Endothelial cell (in vitro differentiated cells): ENCODE measurements at regions not wholly inside any gene's neighbourhood (a gene's known extent, or its start where the extent isn't known, plus 50 kb on each side); places are given as distances from the start of the nearest gene placed in this dataset.
A peak's percentile ranks its signal among the peaks of the same experiment; 100 is the strongest.

ENCODE experiments used
- DNase-seq: peaks from one replicate; pipeline ENCODE4 v3.0.0; 2021; ENCODE audit warnings: low spot score
- H3K27ac Mint-ChIP-seq: one replicate; pipeline ENCODE4 v1.8.0; 2021; ENCODE audit warnings: mixed read lengths, inconsistent platforms; ENCODE audit not compliant: unreplicated experiment
- H3K27me3 Mint-ChIP-seq: one replicate; pipeline ENCODE4 v1.8.0; 2021; ENCODE audit warnings: mild to moderate bottlenecking, moderate library complexity, mixed read lengths, inconsistent platforms; ENCODE audit not compliant: unreplicated experiment
- H3K36me3 Mint-ChIP-seq: one replicate; pipeline ENCODE4 v1.8.0; 2021; ENCODE audit warnings: mild to moderate bottlenecking, low read depth, mixed read lengths, inconsistent platforms; ENCODE audit not compliant: unreplicated experiment
- H3K4me1 Mint-ChIP-seq: one replicate; pipeline ENCODE4 v1.8.0; 2021; ENCODE audit warnings: mild to moderate bottlenecking, mixed read lengths, inconsistent platforms; ENCODE audit not compliant: unreplicated experiment
- H3K4me3 Mint-ChIP-seq: one replicate; pipeline ENCODE4 v1.8.0; 2021; ENCODE audit warnings: mild to moderate bottlenecking, mixed read lengths, inconsistent platforms; ENCODE audit not compliant: unreplicated experiment
- H3K9me3 Mint-ChIP-seq: one replicate; pipeline ENCODE4 v1.8.0; 2021; ENCODE audit warnings: mixed read lengths, inconsistent platforms; ENCODE audit not compliant: unreplicated experiment
- CTCF ChIP-seq: fragments of 200-600 bp; sonication (generic); IDR thresholded peaks from one replicate; pipeline ENCODE4 v1.5.0; 2021; ENCODE audit warnings: antibody characterized with exemption; ENCODE audit not compliant: unreplicated experiment

GRCh38 chr6:151671195-151671594 is 136.3 kb upstream of the ESR1 start:
- Mint-ChIP-seq H3K27ac (no peak overlapping the region), H3K9me3 (no peaks in the 10 kb centered on the region), H3K36me3 (no peaks in the 10 kb centered on the region), H3K4me1 (no peaks in the 10 kb centered on the region), H3K27me3 (no peaks in the 10 kb centered on the region), H3K4me3 (no peak overlapping the region)
- DNase-seq, result no peak
- no peak for TF ChIP-seq CTCF

- H3K4me3 Mint-ChIP-seq, result no peak overlapping the region
- no peak for TF ChIP-seq CTCF
Measured at GRCh38 chr6:151674578-151674977, 132.9 kb upstream of the ESR1 start.

GRCh38 chr6:151675746-151676459 is 131.6 kb upstream of the ESR1 start:
- DNase-seq, result peak; percentile 50
- H3K4me1 Mint-ChIP-seq, result peaks cover 5% of the 10 kb centered on the region
- no peaks in the 10 kb centered on the region for H3K9me3 Mint-ChIP-seq
- no peak overlapping the region for H3K27ac Mint-ChIP-seq
- no peak overlapping the region for H3K4me3 Mint-ChIP-seq
- peak; percentile 88 for TF ChIP-seq CTCF
- no peaks in the 10 kb centered on the region for H3K27me3 Mint-ChIP-seq
- no peaks in the 10 kb centered on the region for H3K36me3 Mint-ChIP-seq

More at GRCh38 chr6:151674578-151674977, 132.9 kb upstream of the ESR1 start:
- Mint-ChIP-seq H3K4me1 (peaks cover 2% of the 10 kb centered on the region), H3K27ac (no peak overlapping the region), H3K36me3 (no peaks in the 10 kb centered on the region), H3K9me3 (no peaks in the 10 kb centered on the region), H3K27me3 (no peaks in the 10 kb centered on the region)
- no peak for DNase-seq

GRCh38 chr6:151676460-151676945 is 131.0 kb upstream of the ESR1 start:
- no peak overlapping the region for H3K27ac Mint-ChIP-seq
- TF ChIP-seq CTCF, result no peak
- H3K9me3 Mint-ChIP-seq, result no peaks in the 10 kb centered on the region
- DNase-seq, result no peak
- no peaks in the 10 kb centered on the region for H3K27me3 Mint-ChIP-seq
- no peaks in the 10 kb centered on the region for H3K36me3 Mint-ChIP-seq
- H3K4me3 Mint-ChIP-seq, result no peak overlapping the region
- H3K4me1 Mint-ChIP-seq, result peaks cover 11% of the 10 kb centered on the region

- H3K36me3 Mint-ChIP-seq, result no peaks in the 10 kb centered on the region
Measured at GRCh38 chr6:151677404-151677803, 130.1 kb upstream of the ESR1 start.

More at GRCh38 chr6:151677404-151677803, 130.1 kb upstream of the ESR1 start:
- no peaks in the 10 kb centered on the region for H3K9me3 Mint-ChIP-seq
- H3K4me1 Mint-ChIP-seq, result peaks cover 19% of the 10 kb centered on the region
- no peak overlapping the region for H3K27ac Mint-ChIP-seq
- no peak for TF ChIP-seq CTCF
- no peak for DNase-seq
- H3K27me3 Mint-ChIP-seq, result no peaks in the 10 kb centered on the region
- H3K4me3 Mint-ChIP-seq, result no peak overlapping the region
